NCI-H526 treated with DMSO at 0.1 percent for 48 hours (cell line): ENCODE measurements at regions not wholly inside any gene's neighbourhood (a gene's known extent, or its start where the extent isn't known, plus 50 kb on each side); places are given as distances from the start of the nearest gene placed in this dataset.

Experiments
- DNase-seq: peaks from one replicate; lab custom pipeline; 2025; lab: John Stamatoyannopoulos, UW

DNA sequence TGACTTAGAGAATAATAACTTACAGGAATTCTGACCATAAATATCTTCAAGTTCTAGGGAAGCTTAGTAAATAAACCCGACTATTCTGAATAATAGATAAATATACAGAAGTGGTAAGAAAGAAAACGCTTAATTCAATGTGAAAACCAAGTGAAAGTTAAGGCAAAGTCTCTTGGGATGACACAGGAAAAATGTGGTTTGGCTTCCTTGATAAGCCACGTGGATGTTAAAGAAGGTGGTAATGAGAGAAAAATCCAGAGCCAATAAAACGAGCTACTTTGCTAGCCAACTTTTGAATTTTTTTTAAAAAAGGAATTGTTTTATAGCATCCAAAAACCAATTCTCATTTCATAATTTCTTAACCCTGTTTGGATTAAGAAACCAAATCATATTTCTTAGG is 166.2 kb upstream of the VRK2 start:
- no peak for DNase-seq

DNA sequence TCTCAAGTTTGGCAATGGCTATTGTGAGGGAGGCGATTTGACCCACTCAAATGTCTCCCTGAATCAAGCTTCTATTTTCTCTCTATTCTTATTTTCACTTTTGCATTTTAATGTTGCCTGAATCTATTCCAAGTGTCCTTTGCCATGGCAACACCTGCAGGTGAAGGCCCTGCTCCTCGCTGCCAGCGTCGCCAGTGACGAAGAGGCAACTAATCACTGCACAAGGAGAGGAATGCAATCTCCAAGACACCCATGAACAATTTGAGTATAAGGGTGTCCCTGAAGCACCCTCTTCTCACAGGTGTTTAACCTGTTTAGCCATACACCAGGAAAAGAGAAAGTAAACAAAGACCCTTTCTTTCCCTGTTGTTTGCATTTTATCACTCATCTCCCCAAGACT is 165.6 kb upstream of the VRK2 start:
- peak; percentile 96 for DNase-seq

DNA sequence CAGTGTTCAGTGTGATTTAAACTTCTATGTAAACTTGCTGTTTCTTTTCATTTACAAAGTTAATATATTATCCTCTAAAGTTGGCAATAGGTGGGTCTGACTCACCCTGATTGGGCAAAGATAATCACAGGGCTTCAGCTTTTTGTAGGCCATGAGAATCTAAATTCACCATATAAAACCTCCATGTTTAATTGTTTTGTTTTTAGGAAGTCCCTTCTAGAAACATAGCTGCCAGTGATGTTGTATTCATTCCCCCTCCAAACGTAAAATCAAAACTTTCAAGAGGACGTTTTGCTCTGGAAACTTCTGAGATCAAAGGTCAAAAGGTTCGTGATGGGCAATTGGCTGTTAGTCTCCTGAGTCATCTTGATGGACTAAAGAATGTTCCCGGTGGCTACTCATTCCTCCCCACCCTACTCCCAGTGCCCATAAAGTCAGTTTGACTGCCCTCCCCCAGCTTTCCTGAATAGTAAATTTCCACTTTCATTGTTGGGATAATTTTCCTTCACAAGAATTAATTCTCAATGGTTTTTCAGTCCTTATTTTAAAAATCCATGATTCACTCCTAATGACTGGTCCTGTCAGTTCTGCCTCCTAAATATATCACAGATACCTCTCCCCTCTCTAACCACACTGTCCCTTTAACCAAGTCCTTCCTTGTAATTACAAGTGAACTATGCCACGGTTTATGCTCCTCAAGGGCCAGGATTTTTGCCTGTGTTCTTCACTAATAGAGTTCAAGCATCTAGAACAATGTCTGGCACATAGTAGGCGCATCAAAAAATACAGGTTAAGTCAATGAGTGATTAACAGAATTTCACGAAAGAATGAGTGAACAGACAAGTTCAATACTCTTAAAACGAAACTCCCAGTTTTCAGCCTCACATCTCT is 164.4 kb upstream of the VRK2 start:
- no peak for DNase-seq

DNA sequence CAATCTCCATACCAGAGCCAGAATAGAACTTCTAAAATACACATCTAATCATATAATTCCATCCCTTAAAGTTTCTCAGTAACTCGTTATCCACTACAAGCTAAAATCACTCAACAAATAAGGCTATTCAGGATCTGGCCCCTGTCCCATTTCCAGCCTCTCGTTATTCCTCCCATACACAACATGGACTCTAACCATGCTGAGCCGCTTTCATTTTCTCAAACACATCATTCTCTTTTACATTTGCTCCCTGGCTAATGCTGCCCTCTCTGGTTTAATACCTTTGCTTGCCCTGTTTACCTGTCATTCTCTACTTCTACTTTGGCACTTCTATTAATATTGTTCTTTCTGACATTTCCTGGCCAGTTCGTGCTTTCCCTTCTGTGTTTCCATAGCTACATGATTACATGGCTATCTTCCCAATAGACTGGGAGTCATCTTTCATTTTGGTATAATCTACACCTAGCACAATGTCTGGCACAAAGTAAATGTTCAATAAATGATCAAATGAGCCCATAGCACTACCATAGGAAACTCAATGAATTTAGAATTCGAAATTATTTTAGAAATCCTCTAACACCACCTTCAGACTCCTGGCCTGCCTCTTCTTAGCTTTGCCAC is 163.6 kb upstream of the VRK2 start:
- peak; percentile 38 for DNase-seq

DNA sequence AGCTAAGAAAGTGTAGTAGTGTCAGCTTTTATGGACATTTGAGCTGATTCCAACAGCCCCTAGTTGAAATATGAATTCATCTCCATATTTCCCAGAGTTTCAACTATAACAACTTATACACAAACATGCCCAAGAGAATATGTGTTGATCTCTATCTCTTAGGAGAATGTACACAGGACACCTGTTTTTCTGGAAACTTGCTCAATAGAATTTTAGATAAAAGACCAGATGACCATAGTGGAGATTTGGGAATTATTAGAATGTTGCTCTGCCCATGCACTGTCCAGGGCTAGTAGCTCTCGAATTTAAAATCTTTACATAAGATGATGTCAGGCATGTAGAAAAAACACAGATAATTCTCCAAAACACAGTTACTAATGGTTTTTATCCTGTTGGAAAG is 162.3 kb upstream of the VRK2 start:
- DNase-seq = peak; percentile 19

DNA sequence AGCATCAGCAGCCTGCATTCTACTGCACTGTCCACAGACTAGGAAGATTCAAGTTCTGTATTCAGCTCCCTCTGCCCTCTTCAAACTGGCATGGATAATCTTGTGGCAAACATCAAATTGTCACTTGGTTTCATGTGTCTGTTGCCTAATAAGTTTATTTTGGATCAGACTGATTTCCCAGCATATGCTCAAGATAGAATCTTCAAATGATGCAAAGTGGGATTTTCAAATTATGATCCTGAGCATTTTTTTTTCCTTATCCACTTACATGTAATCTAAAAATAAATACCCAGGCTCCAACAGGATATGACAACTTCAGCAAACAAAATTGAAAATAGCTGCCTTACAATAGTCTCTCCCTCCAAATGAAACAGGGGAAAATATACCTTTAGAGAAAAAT is 160.9 kb upstream of the VRK2 start:
- DNase-seq = no peak

DNA sequence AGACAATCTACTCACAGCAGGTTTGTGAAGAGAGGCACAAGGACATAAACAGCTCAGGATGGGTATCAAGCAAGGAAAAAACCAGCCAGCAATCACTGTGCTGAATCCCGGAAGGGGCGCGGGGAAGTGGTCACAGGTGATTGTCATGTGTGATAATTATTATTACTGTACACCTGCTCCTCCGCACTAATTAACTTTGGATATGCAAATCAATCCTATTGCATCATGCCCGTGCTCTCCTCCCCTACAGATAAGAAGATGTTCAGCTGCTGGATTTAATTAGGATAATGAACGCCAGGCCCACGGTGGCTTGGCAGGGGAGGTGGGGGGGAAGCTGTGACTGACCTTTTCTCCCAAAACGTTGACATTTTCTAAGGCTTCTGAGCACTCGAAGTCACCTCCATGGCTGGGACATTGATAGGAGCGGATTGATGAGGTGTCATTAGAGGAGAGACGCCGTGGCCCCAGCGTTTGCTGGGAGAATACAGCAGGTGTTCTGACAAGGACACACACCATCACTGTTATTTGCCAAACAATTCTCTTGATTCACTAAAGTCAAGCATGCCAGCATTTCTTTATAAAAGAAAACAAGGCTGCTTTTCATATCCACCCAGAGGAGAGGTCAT is 160.3 kb upstream of the VRK2 start:
- peak; percentile 97 for DNase-seq

DNA sequence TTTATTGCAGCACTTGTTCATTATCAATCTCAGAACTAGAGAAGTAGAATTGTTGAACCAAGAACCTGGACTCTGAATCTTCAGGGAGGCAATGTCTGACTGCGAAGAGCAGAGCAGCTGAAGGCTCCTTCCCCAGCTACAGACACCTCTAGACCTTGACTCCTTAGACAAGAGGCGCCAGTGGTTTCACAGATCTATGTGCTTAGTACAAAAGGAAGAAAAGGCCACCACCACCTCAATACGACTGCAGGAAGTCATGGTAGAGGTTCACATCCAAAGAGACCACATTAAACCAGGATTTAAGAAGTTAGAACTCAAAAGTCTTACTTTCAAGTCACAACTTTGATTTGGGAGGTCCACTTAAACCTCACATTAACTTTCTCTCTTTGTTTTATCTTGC is 158.1 kb upstream of the VRK2 start:
- DNase-seq = no peak

DNA sequence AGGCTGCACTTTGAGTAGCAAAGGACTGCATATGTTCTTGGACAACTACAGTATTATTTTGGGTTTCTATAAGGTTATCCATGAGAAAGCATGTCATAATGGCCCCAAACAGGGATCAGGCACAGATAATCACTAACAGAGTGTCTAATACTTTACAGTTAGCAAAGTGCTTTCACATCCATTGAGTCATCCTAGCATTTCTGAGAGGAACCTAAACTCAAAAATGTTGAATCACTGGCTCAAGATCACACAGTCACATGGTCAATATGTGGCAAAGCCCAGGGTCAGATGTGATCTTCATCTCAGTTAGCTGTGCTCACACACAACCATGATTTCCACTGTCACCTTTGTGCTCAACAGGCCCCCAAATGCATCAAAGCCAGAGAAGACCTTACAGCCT is 156.1 kb upstream of the VRK2 start:
- DNase-seq = no peak

DNA sequence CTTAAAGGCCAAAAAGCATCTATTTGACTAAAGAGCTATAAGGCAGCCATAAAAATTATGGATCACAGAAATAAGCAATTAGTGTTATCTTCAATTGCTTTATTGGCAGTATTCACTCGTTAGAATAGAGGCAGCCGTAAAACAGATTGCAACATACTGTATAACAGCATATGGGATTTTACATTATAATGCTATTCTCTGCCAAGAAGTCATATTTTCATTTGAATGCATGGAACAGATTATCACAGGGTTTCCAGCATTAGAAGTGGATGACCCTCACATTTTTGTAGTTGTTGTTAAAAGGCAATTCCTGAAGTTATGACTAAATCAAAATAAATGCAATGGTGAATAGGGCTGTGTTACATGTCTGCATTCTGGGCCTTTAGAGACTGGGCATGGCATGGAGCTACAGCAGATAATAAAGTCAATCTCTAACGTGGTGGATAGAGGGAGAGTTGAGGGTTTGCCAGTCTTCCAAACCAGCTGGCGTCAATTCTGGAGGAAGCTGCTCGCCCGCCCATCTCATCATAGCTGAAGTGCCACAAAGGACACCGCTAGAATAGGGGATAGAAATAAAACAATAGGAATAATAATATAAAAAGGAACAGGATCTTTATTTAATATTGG is 155.4 kb upstream of the VRK2 start:
- DNase-seq = no peak

DNA sequence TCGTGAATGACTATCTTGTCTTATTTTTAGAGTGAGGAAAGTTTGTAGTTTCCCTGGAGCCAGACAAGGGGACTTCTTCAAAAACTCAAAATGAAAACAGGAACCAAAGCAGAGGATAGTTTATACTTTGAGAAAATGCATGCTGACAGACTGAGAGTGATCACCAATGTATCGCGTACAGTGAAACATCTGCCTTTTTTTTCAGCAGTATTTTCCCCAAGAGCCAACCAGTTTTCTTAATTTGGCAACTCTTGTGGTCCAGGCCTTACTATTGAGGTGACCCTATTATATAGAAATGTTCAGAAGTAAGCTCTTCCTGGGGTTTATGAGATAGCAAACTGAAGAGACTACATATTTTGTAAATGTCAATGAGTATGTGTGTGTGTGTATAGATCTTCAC is 153.7 kb upstream of the VRK2 start:
- DNase-seq = no peak

DNA sequence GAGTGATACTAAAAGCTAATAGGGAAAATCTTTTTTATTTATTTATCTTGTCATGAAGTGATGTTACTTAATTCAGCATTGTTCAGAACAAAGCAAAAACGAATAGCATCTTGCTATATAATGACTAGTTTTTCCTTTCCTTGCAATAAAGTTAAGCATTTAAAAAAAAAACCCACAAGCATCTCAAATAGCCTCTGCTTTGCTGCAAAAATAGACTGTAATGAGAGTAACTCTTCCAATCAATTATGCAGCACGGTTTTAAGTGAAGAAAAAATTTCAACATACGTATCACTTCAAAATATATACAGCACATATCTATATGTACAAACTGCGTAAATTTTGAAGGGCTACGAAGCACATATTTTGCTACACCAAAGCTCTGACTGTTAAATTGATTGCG is 153.3 kb upstream of the VRK2 start:
- no peak for DNase-seq

DNA sequence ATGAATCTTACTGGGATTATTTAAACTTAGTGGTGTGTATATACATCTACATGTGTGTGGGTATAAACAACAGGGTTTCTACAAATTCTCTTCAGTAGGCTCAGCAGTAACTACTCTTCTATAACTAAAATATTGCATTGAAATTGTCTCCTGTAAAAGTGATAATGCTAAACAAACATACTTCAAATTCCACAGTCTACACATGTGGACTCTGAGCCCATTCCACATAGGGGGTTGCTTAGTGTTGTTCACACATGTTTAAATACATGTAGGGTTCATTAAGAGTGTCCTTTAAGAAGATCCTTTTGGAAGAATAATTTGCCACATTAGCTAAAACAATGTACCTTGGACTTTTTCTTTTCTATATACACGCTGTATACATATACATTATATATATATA is 152.8 kb upstream of the VRK2 start:
- no peak for DNase-seq

DNA sequence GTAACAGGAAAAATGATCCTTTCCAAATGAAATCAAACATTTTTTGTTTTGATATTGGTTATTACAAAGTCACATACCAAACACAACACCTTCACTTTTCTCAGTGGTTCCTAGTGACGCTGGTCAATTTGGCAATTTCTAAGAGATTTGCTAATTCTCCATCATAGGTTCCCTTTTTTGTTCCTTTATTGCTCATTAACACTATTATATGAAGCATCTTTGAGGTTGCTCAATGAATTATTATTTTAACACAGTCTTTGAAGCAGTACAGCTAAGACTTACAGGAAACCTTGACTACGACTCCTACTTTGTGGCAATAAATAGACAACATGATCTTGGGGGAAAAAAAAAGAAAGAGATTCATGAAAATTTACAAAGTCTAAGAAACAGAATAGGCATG is 152.2 kb upstream of the VRK2 start:
- DNase-seq = no peak

DNA sequence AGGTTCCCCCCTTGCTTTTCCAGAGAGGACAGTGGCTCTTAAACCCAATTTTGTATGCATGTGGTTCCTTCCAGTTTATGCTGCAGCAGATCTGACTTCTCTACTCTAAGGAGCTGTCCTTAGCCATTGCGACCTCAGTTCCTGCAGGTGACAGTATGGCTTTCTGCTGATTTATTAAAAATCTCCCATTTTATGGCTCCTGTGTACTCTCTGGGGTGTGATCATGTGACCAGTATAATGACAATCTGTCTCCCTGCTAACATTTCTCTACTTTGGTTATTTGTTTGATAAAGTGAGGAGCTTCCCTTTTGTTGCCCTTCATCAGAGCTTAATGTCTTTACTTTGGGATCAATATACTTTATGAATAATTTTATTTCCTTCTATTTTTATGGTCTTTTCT is 148.7 kb upstream of the VRK2 start:
- DNase-seq = no peak

DNA sequence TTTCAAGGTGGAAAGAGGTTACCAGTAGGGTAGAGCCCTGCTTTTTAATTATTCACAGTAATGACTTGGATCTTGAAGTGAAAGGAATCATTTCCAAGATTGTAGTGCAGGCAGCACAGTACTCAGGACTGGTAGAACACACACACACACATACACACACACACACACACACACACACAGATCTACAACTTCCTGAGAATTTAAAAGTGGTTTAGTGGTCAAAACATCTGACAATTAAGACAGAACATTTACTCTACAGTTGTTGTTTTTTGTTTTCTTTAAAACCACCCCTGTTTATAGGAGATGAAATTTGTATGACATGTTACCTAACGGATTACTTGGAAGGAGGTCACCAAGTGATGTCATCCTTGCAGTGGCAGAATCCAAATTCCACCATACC is 146.7 kb upstream of the VRK2 start:
- DNase-seq = no peak

DNA sequence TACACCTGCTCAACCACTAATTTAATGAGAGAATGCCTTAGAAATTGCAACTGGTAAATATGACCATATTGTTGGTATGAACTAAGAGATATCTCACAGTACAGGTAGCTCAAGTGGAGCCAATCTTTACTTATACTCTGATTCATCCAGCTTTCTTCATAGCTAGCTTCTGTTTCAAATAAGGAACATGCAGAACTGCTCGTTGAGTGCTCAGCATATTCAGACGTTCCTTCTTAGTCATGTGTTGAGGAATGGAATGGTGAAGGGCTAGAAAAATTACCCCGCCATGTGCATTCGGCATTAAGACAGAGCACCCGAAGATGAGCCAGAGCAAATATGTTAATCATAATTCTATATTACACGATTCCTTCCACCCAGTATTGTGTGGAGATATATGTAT is 144.0 kb upstream of the VRK2 start:
- DNase-seq = no peak

DNA sequence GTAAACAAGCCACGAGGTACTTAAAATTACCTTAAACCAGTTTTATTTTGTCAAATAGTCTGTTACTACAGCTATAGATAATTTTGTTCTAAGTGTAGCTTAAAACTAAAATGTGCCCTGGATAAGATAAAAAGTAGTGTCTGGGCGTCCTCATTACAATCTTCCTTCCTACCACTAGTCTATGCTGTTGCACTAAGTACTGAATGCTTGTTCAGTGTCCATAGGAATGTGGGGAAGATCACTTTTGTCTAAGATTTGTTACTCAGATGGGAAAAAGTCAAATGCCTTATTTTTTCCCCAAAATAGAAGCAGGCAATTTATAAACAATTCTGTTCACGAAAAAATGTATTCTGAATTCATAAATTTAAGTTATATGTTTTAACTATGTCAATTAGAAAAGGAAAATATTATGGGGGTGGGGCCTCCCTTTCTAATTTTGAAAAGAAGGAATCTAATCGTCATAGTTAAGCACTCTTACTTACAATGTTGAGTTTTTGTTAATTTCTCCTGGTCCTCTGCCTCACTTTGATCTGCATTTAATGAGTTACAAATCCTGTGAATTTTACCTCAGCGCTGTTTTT is 140.4 kb upstream of the VRK2 start:
- peak; percentile 47 for DNase-seq

DNA sequence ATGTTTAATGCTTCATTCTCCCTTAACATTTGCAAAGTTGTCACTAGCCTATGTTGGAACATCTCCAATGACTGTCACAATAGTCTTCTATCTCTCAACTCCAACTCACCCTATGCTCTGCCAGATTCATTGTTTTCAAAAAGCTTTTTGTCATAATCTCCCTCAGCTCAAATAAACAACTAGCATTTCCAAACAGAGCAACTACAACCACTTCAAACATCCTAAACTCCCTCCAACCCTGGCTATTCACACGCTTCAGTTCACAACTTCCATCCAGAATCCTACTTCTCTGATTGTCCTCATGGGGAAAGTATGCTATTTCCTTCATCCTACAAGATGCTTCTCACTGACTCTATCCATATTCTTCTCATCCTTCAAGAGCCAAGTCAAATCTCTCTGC is 139.2 kb upstream of the VRK2 start:
- DNase-seq = no peak

DNA sequence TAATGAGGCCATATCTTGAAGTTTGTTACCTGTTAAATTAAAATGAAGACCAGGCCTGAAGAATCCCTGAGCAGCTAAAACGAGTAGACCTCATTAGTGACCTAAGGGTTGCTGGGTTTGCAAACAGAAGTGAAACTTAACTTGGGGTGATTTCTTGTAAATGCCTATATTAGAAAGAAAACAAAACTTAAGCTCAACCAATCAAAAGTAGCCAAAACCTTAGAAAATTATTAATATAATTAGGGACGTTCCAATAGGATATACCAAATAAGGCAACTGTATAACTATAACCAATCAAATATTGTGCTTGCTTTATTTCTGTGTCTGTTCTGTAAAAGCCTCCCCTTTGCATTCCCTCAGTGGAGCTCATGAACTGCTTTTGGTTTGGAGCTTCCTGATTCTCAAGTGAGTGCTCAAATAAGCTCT is 137.9 kb upstream of the VRK2 start:
- DNase-seq = no peak

DNA sequence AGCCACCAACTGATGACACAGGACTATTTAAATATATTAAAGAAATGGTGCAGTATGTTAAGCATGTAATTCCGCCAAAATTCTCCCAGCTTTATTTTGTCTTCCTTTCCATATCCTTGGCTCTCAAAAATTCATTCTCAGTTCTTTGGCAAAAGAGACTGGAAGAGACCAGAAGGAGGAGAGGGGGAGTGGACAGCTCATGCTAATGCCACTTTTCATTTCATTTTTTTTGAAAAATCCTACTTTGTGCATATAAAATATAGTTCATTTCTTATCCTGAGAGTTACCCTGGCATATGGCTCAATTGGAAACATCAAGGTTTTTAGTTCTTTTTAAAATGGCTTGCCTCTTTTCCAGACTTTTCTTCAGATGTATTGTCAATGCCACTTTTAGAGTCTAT is 128.5 kb upstream of the VRK2 start:
- DNase-seq = no peak

DNA sequence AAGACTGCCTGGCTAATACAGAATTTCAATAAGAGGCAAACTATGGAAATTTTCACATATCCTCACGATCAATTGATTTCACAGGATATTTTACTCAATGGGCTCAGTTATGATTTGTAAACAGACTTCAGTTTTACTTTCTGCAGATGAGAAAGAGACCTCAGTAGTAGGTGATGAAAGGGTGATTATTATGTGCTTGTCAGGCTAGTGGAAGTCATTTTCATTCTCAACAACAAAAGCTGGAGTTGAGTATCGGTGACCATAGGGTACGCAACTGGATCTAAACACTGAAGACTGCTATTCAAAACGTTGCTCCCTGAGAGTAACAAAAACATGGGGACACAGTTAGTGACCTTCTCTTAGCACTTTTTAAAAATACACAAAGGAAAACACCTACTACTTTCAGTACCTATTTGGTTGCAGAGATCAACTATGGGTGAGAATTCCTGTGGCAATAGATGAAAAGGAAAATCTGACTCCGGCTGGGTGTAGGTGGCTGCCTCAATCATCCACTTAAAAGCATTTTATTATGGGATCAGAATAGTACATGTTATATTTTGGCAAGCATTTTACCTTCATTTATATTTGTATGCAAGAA is 126.2 kb upstream of the VRK2 start:
- DNase-seq = no peak
